PC-9 (cell line): ENCODE measurements at regions not wholly inside any gene's neighbourhood (a gene's known extent, or its start where the extent isn't known, plus 50 kb on each side); places are given as distances from the start of the nearest gene placed in this dataset.

Source experiments
- CTCF ChIP-seq: fragments of 200-600 bp; sonication (generic); conservative IDR thresholded peaks from 2 replicates; pipeline ENCODE4 v1.6.1; 2017; ENCODE audit warnings: mixed run types, antibody characterized with exemption, mild to moderate bottlenecking, moderate library complexity
- EZH2 ChIP-seq: fragments of 200-600 bp; sonication (generic); IDR thresholded peaks from 2 replicates; pipeline ENCODE4 v1.8.0; 2017; ENCODE audit warnings: antibody characterized with exemption, low read depth

DNA sequence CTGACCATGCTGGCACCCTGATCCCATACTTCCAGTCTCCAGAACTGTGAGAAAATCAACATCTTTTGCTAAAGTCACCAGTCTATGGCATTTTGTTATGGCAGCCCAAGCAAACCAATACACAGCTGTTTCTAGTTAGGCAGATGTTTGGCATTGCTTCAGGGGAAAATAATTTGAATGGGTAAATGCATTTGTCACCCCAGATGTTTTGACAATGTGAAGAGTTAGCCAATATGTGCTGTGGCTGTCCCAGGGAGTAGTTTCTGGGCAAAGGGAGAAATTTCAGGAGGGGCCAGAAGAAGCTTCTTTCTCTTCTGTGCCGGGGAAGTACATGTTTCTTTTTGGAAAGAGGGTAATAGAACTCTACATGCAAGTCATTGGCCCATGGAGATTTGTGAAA is 619.0 kb downstream of the SLC4A3 start:
- TF ChIP-seq CTCF = no peak
- no peak for TF ChIP-seq EZH2
